ENCODE measurements at regions not wholly inside any gene's neighbourhood (a gene's known extent, or its start where the extent isn't known, plus 50 kb on each side); places are given as distances from the start of the nearest gene placed in this dataset.

DNA sequence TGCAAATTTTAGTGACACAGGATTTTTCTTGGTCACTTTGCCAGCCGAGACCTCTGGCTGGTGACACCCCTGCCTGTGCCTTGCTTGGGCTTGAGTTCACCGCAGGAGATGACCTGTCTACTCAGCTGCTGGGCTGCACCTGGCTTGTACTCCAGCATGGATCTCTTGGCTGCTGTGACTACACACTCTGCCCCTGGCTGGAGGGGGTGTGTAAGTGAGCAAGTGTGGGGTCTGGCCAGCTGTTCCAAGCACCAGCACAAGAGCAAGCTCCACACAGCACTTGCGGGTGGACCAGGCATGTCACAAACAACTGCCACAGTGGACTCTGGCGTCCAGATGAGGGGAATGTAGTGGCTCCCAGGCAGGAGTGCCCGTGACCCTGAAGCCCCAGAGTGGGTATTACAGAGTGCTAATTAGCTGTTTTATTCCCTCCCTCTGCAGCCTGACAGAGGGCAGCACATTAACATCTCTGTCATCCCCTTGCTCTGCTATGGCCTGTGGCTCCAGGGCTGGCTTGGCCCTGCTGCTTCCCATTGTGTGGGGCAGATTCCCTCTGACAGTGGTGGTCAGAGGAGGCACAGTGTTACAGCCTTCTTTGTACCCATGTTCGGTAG is 1387.2 kb downstream of the OLFM4 start:
- no peak for DNase-seq (ENCODE audit: low read depth in 1 of 2, low spot score in 2 of 2)
- Histone ChIP-seq H3K14ac (ENCODE audit: insufficient read length) (no peak overlapping the region), H3K4me3 (ENCODE audit: extremely low read depth in 1 of 4, insufficient read depth in 2 of 4, low read depth in 3 of 4, low read length in 4 of 4) (no peak overlapping the region)

More for the DNA sequence above, 1387.2 kb downstream of the OLFM4 start:
- no peaks in the 10 kb centered on the region; a peak in 1 of 8 replicates for H3K36me3 ChIP-seq (ENCODE audit: control insufficient read depth in 2 of 4, insufficient read depth in 4 of 4, low read length in 3 of 4)
- no peaks in the 10 kb centered on the region; the same call in 1 of the 2 replicates for H3K23me2 ChIP-seq (ENCODE audit: low read depth, low read length)
- H4K5ac ChIP-seq (ENCODE audit: insufficient read length, low read depth, low read length) = no peak overlapping the region
- no peak overlapping the region; the same call in 1 of the 2 replicates for H4K8ac ChIP-seq (ENCODE audit: extremely low read depth, insufficient read depth, low read length)
- TF ChIP-seq BACH1 (IDR thresholded peaks at IDR 0.05; ENCODE audit: low read length) (no peak), EZH2 (IDR thresholded peaks at IDR 0.05; ENCODE audit: low read depth, low read length, severe bottlenecking) (no peak), EP300 (IDR thresholded peaks at IDR 0.05; ENCODE audit: borderline replicate concordance in 1 of 2, low read depth in 2 of 2, low read length in 2 of 2) (no peak), POU5F1 (IDR thresholded peaks at IDR 0.05; ENCODE audit: low read depth, low read length) (no peak), RAD21 (IDR thresholded peaks at IDR 0.05 in 1 of 2, conservative IDR thresholded peaks at IDR 0.05 in 1 of 2; ENCODE audit: low read depth in 2 of 2, low read length in 2 of 2) (peak; percentile 32 to 44; a peak in 3 of 4 replicates), CTCF (IDR thresholded peaks at IDR 0.05; ENCODE audit: control extremely low read depth in 1 of 3, insufficient read depth in 1 of 3, low read depth in 1 of 3, low read length in 3 of 3) (peak in 2 of 3 experiments; percentile 2 to 26; a peak in 2 of 4 replicates)
- FAIRE-seq = no peak
- peaks cover 0 to 1% (median 0%) of the 10 kb centered on the region in 4 experiments; a peak in 1 of 7 replicates for H3K27me3 ChIP-seq (replicated peaks in 1 of 4; ENCODE audit: control insufficient read depth in 3 of 4, extremely low read depth in 1 of 4, insufficient read depth in 3 of 4, low read length in 3 of 4)
- H3K4me1 ChIP-seq (replicated peaks in 1 of 4; ENCODE audit: control insufficient read depth in 3 of 4, insufficient read depth in 4 of 4, low read length in 3 of 4) = peaks cover 0 to 7% (median under 1%) of the 10 kb centered on the region in 4 experiments; a peak in 3 of 7 replicates
- no peak overlapping the region for H3K4ac ChIP-seq (replicated peaks; ENCODE audit: insufficient read length, low read depth, low read length)
- H2BK120ac ChIP-seq (replicated peaks; ENCODE audit: low read depth, low read length) = no peak overlapping the region
- H2BK5ac ChIP-seq (ENCODE audit: low read depth, low read length) = no peak overlapping the region
- no peak overlapping the region for H3K23ac ChIP-seq (ENCODE audit: insufficient read length)
- H2AK5ac ChIP-seq (ENCODE audit: low read depth, low read length) = no peak overlapping the region
- 91% methylated on average over 6 of the region's 6 CpGs; no CpG with 5 or more reads in 1 of the 2 experiments for WGBS, 2 experiments (ENCODE audit: extremely low coverage in 1 of 2, insufficient coverage in 1 of 2, insufficient read length in 1 of 2, insufficient replicate concordance in 2 of 2, low coverage in 1 of 2, low lambda C conversion rate in 2 of 2, missing lambda C conversion rate in 1 of 2)
- no peak overlapping the region for H2AFZ ChIP-seq (ENCODE audit: low read length)
- H3K9ac ChIP-seq (replicated peaks in 1 of 4; ENCODE audit: extremely low read depth in 1 of 4, low read depth in 3 of 4, low read length in 3 of 4) = no peak overlapping the region; a peak in 1 of 7 replicates
- no peak overlapping the region for H2BK20ac ChIP-seq (ENCODE audit: low read length)
- POLR2A ChIA-PET (ENCODE audit: partially characterized antibody) = no interaction called here
- H3K79me2 ChIP-seq (ENCODE audit: control insufficient read depth in 1 of 2, insufficient read depth in 2 of 2, low read length in 2 of 2) = no peaks in the 10 kb centered on the region
- H2BK12ac ChIP-seq (ENCODE audit: low read depth, low read length) = no peak overlapping the region
- no peaks in the 10 kb centered on the region for H3K79me1 ChIP-seq (ENCODE audit: low read depth, low read length)
- H3K56ac ChIP-seq (replicated peaks; ENCODE audit: insufficient read length, low read depth, low read length) = no peak overlapping the region
- H4K91ac ChIP-seq (replicated peaks; ENCODE audit: insufficient read length, low read length) = peak overlapping the region; percentile 48
- no peaks in the 10 kb centered on the region for H4K20me1 ChIP-seq (replicated peaks in 1 of 2; ENCODE audit: control insufficient read depth in 1 of 2, insufficient read depth in 2 of 2, low read length in 2 of 2)
- no peak overlapping the region for H3K4me2 ChIP-seq (ENCODE audit: insufficient read depth in 1 of 2, low read depth in 2 of 2, low read length in 2 of 2)
- no peaks in the 10 kb centered on the region for H3K9me3 ChIP-seq (ENCODE audit: insufficient read depth in 2 of 2, low read depth in 1 of 2, low read length in 1 of 2)
- H3K18ac ChIP-seq (ENCODE audit: extremely low read depth, low read length) = no peak overlapping the region
- CTCF ChIA-PET (ENCODE audit: partially characterized antibody) = interaction anchor here (0.8 to 1.4 kb wide), 5 partner anchors 34 to 268 kb away, joined by 3 to 4 read pairs (median 3); no protein-coding TSS in a partner anchor
- no peak overlapping the region for H2BK15ac ChIP-seq (ENCODE audit: low read length)
- no peak overlapping the region for H3K27ac ChIP-seq (ENCODE audit: low read depth, low read length)

Data from H1 (cell line).